Lower lobe of right lung (tissue), 2 donors: ENCODE measurements at regions not wholly inside any gene's neighbourhood (a gene's known extent, or its start where the extent isn't known, plus 50 kb on each side); places are given as distances from the start of the nearest gene placed in this dataset.

Experiments used
- ATAC-seq, 2 donors: fragments of 200-7000 bp; cut with Tn5 transposase; one replicate each; pipeline ENCODE4 v1.9.1; 2020 to 2022; ENCODE audit warnings: mild to moderate bottlenecking in 2 of 2, moderate library complexity in 2 of 2
- DNase-seq: peaks from one replicate; pipeline ENCODE4 v3.0.0-alpha.2; 2020
- H3K27ac ChIP-seq: fragments of 200-600 bp; one replicate; pipeline ENCODE4 v1.8.0; 2022
- H3K27me3 ChIP-seq: fragments of 200-600 bp; one replicate; pipeline ENCODE4 v1.8.0; 2022; ENCODE audit warnings: low read depth
- H3K36me3 ChIP-seq: fragments of 200-600 bp; one replicate; pipeline ENCODE4 v1.8.0; 2022; ENCODE audit warnings: mild to moderate bottlenecking
- H3K4me1 ChIP-seq: fragments of 200-600 bp; one replicate; pipeline ENCODE4 v1.8.0; 2022
- H3K4me3 ChIP-seq: fragments of 200-600 bp; one replicate; pipeline ENCODE4 v1.8.0; 2022; ENCODE audit warnings: mild to moderate bottlenecking
- H3K9me3 ChIP-seq: fragments of 200-600 bp; one replicate; pipeline ENCODE4 v1.8.0; 2022
- CTCF ChIP-seq: fragments of 200-600 bp; IDR thresholded peaks from one replicate; pipeline ENCODE4 v1.8.0; 2022; ENCODE audit warnings: antibody characterized with exemption, mild to moderate bottlenecking
- intact Hi-C: fragments of 100-400 bp; cut with DNase I; formaldehyde crosslinking; loops from one replicate; pipeline ENCODE4 v1.11.0; 2022
- donor health status: DM: no; HTN: yes; CAD: no; lungs with severe emphysema.

GRCh38 chr13:73283636-73284035 lies 224.8 kb downstream of the KLF5 start:
- Histone ChIP-seq H3K27me3 (no peaks in the 10 kb centered on the region), H3K36me3 (no peaks in the 10 kb centered on the region), H3K9me3 (no peaks in the 10 kb centered on the region), H3K4me1 (no peaks in the 10 kb centered on the region), H3K4me3 (no peak overlapping the region), H3K27ac (no peak overlapping the region)
- intact Hi-C loops, result no loop called here
- DNase-seq (no peak), ATAC-seq (no peak)
- no peak for TF ChIP-seq CTCF

GRCh38 chr13:73281746-73282145 lies 222.9 kb downstream of the KLF5 start:
- Histone ChIP-seq H3K4me3 (no peak overlapping the region), H3K27ac (no peak overlapping the region), H3K9me3 (no peaks in the 10 kb centered on the region), H3K4me1 (no peaks in the 10 kb centered on the region), H3K27me3 (no peaks in the 10 kb centered on the region), H3K36me3 (no peaks in the 10 kb centered on the region)
- ATAC-seq, result no peak
- TF ChIP-seq CTCF, result no peak
- DNase-seq, result no peak
- intact Hi-C loops, result no loop called here

GRCh38 chr13:73278186-73278585 lies 219.4 kb downstream of the KLF5 start:
- intact Hi-C loops, result no loop called here
- no peak for TF ChIP-seq CTCF
- H3K36me3 ChIP-seq, result no peaks in the 10 kb centered on the region
- H3K9me3 ChIP-seq, result no peaks in the 10 kb centered on the region
- H3K4me1 ChIP-seq, result peaks cover 3% of the 10 kb centered on the region
- no peak overlapping the region for H3K27ac ChIP-seq
- no peaks in the 10 kb centered on the region for H3K27me3 ChIP-seq
- DNase-seq (no peak), ATAC-seq (no peak)
- no peak overlapping the region for H3K4me3 ChIP-seq

- Histone ChIP-seq H3K4me1 (peaks cover 3% of the 10 kb centered on the region), H3K27ac (no peak overlapping the region), H3K27me3 (no peaks in the 10 kb centered on the region), H3K4me3 (no peak overlapping the region), H3K9me3 (no peaks in the 10 kb centered on the region), H3K36me3 (no peaks in the 10 kb centered on the region)
- TF ChIP-seq CTCF, result no peak
- intact Hi-C loops, result no loop called here
- peak in 1 of 2 donors; percentile 19 for ATAC-seq
- no peak for DNase-seq
Measured at GRCh38 chr13:73275163-73275562, 216.4 kb downstream of the KLF5 start.

- DNase-seq (no peak), ATAC-seq (no peak)
- Histone ChIP-seq H3K4me3 (no peak overlapping the region), H3K9me3 (no peaks in the 10 kb centered on the region), H3K27me3 (no peaks in the 10 kb centered on the region), H3K27ac (no peak overlapping the region), H3K4me1 (peaks cover 3% of the 10 kb centered on the region), H3K36me3 (no peaks in the 10 kb centered on the region)
- no peak for TF ChIP-seq CTCF
- intact Hi-C loops, result no loop called here
Measured at GRCh38 chr13:73274147-73274546, 215.3 kb downstream of the KLF5 start.

- Histone ChIP-seq H3K4me1 (peaks cover 3% of the 10 kb centered on the region), H3K27me3 (no peaks in the 10 kb centered on the region), H3K27ac (no peak overlapping the region), H3K4me3 (no peak overlapping the region), H3K9me3 (no peaks in the 10 kb centered on the region), H3K36me3 (no peaks in the 10 kb centered on the region)
- TF ChIP-seq CTCF, result no peak
- intact Hi-C loops, result no loop called here
- DNase-seq (no peak), ATAC-seq (peak; percentile 55 to 82)
Measured at GRCh38 chr13:73273745-73274144, 214.9 kb downstream of the KLF5 start.
